Astrocyte of the cerebellum (primary cell): ENCODE measurements at regions not wholly inside any gene's neighbourhood (a gene's known extent, or its start where the extent isn't known, plus 50 kb on each side); places are given as distances from the start of the nearest gene placed in this dataset.
"Not testable (repeated sequence)": the region's sequence is repeated elsewhere in the genome, so short reads cannot be mapped to it uniquely, and the experiment has no call there.

Experiments
- DNase-seq: peaks from one replicate; pipeline ENCODE4 v3.0.0-alpha.2; 2011; ENCODE audit warnings: low read depth
- H3K4me3 ChIP-seq: 2 replicates; pipeline ENCODE4 v1.5.1; 2011; ENCODE audit warnings: mild to moderate bottlenecking, low read depth, low read length, moderate library complexity
- in situ Hi-C: cut with HindIII; loops from 2 replicates; pipeline ENCODE4 v1.10.0; 2017; ENCODE audit warnings: low sequenced_read_pairs
- TF ChIP-seq, protein P1 (sequence below): IDR thresholded peaks from 2 replicates; pipeline ENCODE4 v1.5.1; 2012; ENCODE audit warnings: low read length, low read depth, moderate library complexity, mild to moderate bottlenecking; ENCODE audit errors: missing control alignments

DNA sequence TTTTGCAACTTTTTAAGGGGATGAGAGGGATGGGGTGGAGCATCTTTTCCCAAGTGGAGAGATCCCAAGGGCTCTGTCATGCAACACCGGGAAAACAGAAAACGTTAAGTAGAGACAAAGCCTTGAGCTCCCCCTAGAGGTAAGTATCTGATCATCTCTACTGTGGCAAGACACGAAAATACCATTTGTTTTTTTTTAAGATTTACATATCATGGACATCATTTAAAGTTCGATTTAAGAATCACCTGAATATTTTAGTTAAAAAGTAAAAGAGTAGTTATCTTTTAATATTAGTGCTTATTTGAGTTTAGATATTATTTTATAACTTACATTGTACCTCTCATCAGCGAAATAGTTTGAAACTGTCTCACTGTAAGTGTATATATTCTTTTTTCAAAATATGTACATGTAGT is 200.4 kb downstream of the LRRC70 start:
- TF ChIP-seq, protein P1, sequence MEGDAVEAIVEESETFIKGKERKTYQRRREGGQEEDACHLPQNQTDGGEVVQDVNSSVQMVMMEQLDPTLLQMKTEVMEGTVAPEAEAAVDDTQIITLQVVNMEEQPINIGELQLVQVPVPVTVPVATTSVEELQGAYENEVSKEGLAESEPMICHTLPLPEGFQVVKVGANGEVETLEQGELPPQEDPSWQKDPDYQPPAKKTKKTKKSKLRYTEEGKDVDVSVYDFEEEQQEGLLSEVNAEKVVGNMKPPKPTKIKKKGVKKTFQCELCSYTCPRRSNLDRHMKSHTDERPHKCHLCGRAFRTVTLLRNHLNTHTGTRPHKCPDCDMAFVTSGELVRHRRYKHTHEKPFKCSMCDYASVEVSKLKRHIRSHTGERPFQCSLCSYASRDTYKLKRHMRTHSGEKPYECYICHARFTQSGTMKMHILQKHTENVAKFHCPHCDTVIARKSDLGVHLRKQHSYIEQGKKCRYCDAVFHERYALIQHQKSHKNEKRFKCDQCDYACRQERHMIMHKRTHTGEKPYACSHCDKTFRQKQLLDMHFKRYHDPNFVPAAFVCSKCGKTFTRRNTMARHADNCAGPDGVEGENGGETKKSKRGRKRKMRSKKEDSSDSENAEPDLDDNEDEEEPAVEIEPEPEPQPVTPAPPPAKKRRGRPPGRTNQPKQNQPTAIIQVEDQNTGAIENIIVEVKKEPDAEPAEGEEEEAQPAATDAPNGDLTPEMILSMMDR, result peak; percentile 65
- H3K4me3 ChIP-seq, result no peak overlapping the region
- peak; percentile 48 for DNase-seq
- in situ Hi-C loops, result loop anchor here (25.0 kb wide), 1 partner anchor 317 kb away; no protein-coding TSS in a partner anchor

DNA sequence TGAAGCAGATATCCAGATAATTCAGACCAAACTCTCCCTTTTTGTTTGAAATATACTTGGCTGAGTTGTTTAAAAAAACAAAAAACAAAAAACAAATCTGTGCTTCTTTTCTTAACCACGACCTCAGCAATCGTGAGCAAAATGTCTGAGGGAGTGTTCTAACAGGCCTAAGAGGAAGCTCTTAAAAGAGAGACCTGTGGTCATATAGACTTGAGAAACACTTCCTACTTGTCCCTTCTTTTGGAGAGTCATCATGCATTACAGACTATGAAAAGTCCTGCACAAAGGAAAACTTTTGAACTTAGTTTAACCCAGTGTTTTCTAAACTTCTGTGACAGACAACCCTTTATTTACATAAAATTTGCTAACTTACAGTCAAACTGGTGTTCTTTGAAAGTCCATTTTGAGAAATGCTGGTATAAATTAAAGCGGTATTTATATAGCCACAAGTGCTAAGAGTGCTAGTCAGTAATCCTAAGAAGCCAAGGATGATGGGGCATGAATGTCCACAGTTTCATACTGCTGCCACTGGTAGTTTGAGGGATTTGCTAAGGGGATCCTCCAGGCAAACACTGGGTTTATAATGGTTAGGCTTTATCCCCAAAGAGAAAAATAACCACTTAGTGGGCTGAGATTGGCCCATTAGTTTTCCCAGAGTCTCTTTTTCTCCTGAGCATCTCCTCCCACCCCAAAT is 199.8 kb downstream of the LRRC70 start:
- in situ Hi-C loops, result loop anchor here (25.0 kb wide), 1 partner anchor 316 kb away; no protein-coding TSS in a partner anchor
- DNase-seq, result no peak
- no peak overlapping the region for H3K4me3 ChIP-seq
- TF ChIP-seq, protein P1, result no peak

DNA sequence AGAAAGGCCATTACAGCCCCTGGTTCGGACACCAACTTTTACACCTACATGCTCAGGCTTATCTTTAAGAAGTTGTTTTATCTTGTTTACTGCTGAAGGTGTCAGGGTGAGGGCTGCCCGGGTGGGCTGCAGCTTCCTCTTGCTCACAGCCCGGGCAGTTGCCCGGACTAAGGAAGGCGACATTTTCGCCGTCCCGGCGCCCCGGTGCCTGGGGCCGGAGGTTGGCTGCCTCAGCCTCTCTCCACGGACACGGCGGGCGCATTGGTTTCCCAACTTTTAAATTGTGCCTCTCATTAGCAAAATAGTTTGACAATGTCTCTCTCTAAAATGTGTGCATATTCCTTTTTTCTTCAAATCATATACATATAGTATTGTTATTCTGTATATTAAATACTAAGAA is 198.5 kb downstream of the LRRC70 start:
- in situ Hi-C loops, result loop anchor here (25.0 kb wide), 1 partner anchor 315 kb away; no protein-coding TSS in a partner anchor

DNA sequence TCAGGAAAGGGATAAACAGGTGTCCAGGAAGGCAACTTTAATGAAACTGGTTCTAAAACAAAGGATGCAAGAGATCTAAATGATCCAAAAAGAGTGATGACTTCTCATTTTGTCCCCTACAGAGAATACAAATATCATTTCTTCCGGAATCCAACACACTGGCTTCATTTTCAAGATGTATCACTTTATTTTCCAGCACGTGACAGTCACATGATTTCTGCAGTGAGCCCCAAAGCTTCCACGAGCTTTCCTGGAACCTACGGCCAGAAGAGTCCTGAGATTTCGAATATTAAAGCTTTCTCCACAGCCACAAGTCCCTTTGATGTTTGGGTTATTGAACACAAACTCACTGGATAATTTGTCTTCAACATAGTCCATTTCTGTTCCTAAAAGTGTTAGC is 198.0 kb downstream of the LRRC70 start:
- H3K4me3 ChIP-seq, DNase-seq: not testable (repeated sequence)
- in situ Hi-C loops, result loop anchor here (25.0 kb wide), 1 partner anchor 314 kb away; no protein-coding TSS in a partner anchor

More for the DNA sequence above, 198.5 kb downstream of the LRRC70 start:
- H3K4me3 ChIP-seq, DNase-seq: not testable (repeated sequence)

DNA sequence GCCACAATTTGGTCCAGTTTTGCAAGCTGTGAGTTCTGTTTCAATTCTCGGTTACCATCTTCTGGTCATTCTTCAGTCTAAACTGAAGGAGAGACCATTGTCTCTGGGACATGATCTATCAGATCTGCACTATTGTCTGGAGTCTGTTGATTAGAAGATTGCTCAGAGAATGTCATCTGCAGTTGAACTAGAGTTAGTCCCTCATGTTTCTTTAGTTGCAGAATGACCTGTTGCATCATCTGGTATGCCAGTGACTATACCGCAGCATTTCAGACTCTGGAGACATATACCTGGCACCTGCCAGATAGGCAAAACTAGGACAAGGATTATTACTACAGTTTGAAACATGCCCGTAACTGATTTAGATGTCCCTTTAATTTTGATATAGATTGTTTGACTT is 194.8 kb downstream of the LRRC70 start:
- DNase-seq, result no peak
- in situ Hi-C loops, result no loop called here
- H3K4me3 ChIP-seq, result no peak overlapping the region
- TF ChIP-seq, protein P1, result no peak

DNA sequence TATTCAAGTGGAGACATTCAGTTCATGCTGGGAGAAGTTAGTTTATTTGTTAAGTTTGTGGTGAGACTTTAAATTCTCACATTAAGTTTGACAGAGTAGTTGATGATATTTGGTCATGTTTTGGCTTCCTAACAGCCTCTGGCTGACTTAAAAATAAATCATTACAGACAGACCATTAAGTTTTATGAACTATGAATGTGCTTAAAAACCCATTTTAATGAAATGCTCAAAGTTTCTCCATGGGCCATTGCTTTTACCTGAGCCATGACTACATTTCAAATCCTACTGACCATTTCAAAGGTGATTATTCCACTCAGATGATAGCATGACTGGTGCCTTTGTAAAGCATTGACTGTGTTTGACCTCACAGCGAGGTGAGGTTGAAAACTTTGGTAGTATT is 192.7 kb downstream of the LRRC70 start:
- H3K4me3 ChIP-seq, result no peak overlapping the region
- in situ Hi-C loops, result no loop called here
- no peak for DNase-seq
- TF ChIP-seq, protein P1, result no peak

DNA sequence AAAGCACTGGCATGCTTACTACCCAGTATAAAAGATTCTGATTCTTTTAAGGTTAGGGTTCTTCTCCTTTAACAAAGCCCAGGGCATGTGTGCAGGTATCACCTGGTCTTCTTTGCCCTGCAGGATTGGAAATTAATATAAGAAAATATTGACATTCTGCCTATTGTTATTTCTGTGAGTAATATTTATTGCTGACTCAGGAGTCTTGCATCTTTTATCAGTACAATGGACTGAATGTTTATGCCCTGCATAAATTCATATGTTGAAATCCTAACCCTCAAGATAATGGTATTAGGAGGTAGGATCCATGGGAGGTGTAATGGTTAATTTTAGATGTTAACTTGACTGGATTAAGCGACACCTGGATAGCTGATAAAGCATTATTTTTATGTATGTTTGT is 189.0 kb downstream of the LRRC70 start:
- TF ChIP-seq, protein P1, result no peak
- H3K4me3 ChIP-seq, result no peak overlapping the region
- in situ Hi-C loops, result no loop called here
- DNase-seq, result no peak
